ENCODE measurements at regions not wholly inside any gene's neighbourhood (a gene's known extent, or its start where the extent isn't known, plus 50 kb on each side); places are given as distances from the start of the nearest gene placed in this dataset.

- peaks cover 0 to 1% (median 0%) of the 10 kb centered on the region in 4 donors for H3K4me1 ChIP-seq (ENCODE audit: control insufficient read depth in 4 of 4, insufficient read depth in 4 of 4, low read length in 3 of 4)
- no peak overlapping the region for H3K4me3 ChIP-seq (ENCODE audit: low read depth in 1 of 3, low read length in 3 of 3)
- no peak overlapping the region for H3K9ac ChIP-seq (ENCODE audit: low read depth in 1 of 2, low read length in 2 of 2)
- H3K36me3 ChIP-seq (ENCODE audit: control insufficient read depth in 4 of 4, insufficient read depth in 3 of 4, low read depth in 1 of 4, low read length in 3 of 4), result no peaks in the 10 kb centered on the region
- no peaks in the 10 kb centered on the region for H3K9me3 ChIP-seq (ENCODE audit: control insufficient read depth in 4 of 4, low read length in 3 of 4)
- no peak overlapping the region for H3K27ac ChIP-seq (ENCODE audit: low read depth in 1 of 2, low read length in 2 of 2)
- 90% methylated on average over 8 of the region's 8 CpGs for WGBS
- no peak for DNase-seq (ENCODE audit: low spot score)
- no peaks in the 10 kb centered on the region for H3K27me3 ChIP-seq (ENCODE audit: control insufficient read depth in 4 of 4, insufficient read depth in 4 of 4, low read length in 3 of 4)
- no peak for TF ChIP-seq RXRA (IDR thresholded peaks at IDR 0.05)
- no peak for TF ChIP-seq HNF4A (conservative IDR thresholded peaks at IDR 0.05)
- no peak for TF ChIP-seq SP1 (IDR thresholded peaks at IDR 0.05)
- no peak for TF ChIP-seq FOXA2 (IDR thresholded peaks at IDR 0.05)
- TF ChIP-seq, protein P1, sequence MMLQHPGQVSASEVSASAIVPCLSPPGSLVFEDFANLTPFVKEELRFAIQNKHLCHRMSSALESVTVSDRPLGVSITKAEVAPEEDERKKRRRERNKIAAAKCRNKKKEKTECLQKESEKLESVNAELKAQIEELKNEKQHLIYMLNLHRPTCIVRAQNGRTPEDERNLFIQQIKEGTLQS (IDR thresholded peaks at IDR 0.05), result no peak
- no peak for TF ChIP-seq CTCF (IDR thresholded peaks at IDR 0.05; ENCODE audit: low read depth, low read length, missing input control)
- TF ChIP-seq, protein P2, sequence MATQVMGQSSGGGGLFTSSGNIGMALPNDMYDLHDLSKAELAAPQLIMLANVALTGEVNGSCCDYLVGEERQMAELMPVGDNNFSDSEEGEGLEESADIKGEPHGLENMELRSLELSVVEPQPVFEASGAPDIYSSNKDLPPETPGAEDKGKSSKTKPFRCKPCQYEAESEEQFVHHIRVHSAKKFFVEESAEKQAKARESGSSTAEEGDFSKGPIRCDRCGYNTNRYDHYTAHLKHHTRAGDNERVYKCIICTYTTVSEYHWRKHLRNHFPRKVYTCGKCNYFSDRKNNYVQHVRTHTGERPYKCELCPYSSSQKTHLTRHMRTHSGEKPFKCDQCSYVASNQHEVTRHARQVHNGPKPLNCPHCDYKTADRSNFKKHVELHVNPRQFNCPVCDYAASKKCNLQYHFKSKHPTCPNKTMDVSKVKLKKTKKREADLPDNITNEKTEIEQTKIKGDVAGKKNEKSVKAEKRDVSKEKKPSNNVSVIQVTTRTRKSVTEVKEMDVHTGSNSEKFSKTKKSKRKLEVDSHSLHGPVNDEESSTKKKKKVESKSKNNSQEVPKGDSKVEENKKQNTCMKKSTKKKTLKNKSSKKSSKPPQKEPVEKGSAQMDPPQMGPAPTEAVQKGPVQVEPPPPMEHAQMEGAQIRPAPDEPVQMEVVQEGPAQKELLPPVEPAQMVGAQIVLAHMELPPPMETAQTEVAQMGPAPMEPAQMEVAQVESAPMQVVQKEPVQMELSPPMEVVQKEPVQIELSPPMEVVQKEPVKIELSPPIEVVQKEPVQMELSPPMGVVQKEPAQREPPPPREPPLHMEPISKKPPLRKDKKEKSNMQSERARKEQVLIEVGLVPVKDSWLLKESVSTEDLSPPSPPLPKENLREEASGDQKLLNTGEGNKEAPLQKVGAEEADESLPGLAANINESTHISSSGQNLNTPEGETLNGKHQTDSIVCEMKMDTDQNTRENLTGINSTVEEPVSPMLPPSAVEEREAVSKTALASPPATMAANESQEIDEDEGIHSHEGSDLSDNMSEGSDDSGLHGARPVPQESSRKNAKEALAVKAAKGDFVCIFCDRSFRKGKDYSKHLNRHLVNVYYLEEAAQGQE (IDR thresholded peaks at IDR 0.05), result no peak
- TF ChIP-seq TAF1 (conservative IDR thresholded peaks at IDR 0.05), result no peak
- no peak for TF ChIP-seq YY1 (IDR thresholded peaks at IDR 0.05)
- no peak for TF ChIP-seq GABPA (IDR thresholded peaks at IDR 0.05 in 1 of 2, conservative IDR thresholded peaks at IDR 0.05 in 1 of 2)
- no peak for TF ChIP-seq EGR1 (IDR thresholded peaks at IDR 0.05; ENCODE audit: low read depth in 2 of 2)
- TF ChIP-seq JUND (IDR thresholded peaks at IDR 0.05), result no peak
- TF ChIP-seq MAX (IDR thresholded peaks at IDR 0.05), result no peak
- no peak for TF ChIP-seq HNF4G (IDR thresholded peaks at IDR 0.05)
- TF ChIP-seq, protein P3, sequence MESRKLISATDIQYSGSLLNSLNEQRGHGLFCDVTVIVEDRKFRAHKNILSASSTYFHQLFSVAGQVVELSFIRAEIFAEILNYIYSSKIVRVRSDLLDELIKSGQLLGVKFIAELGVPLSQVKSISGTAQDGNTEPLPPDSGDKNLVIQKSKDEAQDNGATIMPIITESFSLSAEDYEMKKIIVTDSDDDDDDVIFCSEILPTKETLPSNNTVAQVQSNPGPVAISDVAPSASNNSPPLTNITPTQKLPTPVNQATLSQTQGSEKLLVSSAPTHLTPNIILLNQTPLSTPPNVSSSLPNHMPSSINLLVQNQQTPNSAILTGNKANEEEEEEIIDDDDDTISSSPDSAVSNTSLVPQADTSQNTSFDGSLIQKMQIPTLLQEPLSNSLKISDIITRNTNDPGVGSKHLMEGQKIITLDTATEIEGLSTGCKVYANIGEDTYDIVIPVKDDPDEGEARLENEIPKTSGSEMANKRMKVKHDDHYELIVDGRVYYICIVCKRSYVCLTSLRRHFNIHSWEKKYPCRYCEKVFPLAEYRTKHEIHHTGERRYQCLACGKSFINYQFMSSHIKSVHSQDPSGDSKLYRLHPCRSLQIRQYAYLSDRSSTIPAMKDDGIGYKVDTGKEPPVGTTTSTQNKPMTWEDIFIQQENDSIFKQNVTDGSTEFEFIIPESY (IDR thresholded peaks at IDR 0.05), result no peak
- no peak for TF ChIP-seq NR2F2 (IDR thresholded peaks at IDR 0.05)
- no peak for TF ChIP-seq FOXA1 (IDR thresholded peaks at IDR 0.05)
- no peak for TF ChIP-seq RAD21 (IDR thresholded peaks at IDR 0.05)
Observed at GRCh38 chr10:44316922-44317215, 68.0 kb downstream of the CXCL12 start.

Measured in liver (tissue), 8 donors.